ENCODE measurements at regions not wholly inside any gene's neighbourhood (a gene's known extent, or its start where the extent isn't known, plus 50 kb on each side); places are given as distances from the start of the nearest gene placed in this dataset.

DNA sequence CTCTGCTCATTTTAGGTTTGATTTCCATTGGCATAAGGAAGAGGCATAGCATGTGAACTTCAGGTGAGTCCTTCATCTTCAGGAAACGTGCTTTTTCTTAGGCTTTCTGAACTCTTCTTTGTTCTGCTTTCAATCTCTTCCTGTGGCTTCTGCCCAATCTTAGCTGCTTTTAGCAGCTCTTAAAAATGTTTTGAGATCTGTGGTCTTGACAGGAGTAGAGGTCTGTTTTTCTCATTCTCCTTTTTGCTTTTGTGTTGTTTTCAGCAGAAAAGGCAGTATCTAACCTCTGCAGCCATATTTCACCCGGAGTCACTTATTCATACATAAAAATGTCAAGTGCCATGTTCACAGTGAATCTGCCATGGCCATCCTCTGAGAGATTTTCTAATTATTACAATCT lies 120.3 kb downstream of the LIG4 start:
- no peaks in the 10 kb centered on the region for H3K36me3 ChIP-seq
- intact Hi-C loops (cut with DNase I): no loop called here
- H3K27me3 ChIP-seq: no peaks in the 10 kb centered on the region
- ATAC-seq (no peak), DNase-seq (no peak)
- no peak overlapping the region for H3K27ac ChIP-seq
- no peak for TF ChIP-seq POLR2A (IDR thresholded peaks at IDR 0.05)
- TF ChIP-seq, protein P1, sequence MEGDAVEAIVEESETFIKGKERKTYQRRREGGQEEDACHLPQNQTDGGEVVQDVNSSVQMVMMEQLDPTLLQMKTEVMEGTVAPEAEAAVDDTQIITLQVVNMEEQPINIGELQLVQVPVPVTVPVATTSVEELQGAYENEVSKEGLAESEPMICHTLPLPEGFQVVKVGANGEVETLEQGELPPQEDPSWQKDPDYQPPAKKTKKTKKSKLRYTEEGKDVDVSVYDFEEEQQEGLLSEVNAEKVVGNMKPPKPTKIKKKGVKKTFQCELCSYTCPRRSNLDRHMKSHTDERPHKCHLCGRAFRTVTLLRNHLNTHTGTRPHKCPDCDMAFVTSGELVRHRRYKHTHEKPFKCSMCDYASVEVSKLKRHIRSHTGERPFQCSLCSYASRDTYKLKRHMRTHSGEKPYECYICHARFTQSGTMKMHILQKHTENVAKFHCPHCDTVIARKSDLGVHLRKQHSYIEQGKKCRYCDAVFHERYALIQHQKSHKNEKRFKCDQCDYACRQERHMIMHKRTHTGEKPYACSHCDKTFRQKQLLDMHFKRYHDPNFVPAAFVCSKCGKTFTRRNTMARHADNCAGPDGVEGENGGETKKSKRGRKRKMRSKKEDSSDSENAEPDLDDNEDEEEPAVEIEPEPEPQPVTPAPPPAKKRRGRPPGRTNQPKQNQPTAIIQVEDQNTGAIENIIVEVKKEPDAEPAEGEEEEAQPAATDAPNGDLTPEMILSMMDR (IDR thresholded peaks at IDR 0.05): no peak
- no peak overlapping the region for H3K4me3 ChIP-seq
- no peaks in the 10 kb centered on the region for H3K9me3 ChIP-seq
- H3K4me1 ChIP-seq: no peaks in the 10 kb centered on the region
- WGBS, 4 donors: 74 to 85% (median 80%) methylated on average over 2 of the region's 2 CpGs

DNA sequence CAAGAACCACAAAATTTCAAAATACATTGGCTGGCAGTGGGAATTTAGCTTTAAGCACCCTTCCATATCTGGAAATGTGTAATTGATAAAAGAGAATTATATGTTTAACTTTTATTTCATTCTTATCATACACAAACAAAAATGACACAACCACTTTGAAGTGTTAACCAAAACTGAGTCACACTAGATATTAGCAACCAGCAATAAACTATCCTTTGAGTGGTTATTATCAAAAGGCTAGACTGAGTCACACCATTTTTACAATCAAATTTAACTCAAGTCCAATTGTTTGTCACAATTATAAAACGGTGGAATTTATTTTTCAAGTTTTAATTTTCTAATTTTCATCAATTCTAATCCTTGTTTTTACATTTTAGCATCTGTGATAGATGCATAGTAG lies 121.7 kb downstream of the LIG4 start:
- WGBS, 4 donors: 32 to 47% (median 40%) methylated on average over 1 of the region's 1 CpG
- intact Hi-C loops (cut with DNase I): no loop called here
- ATAC-seq: no peak
- no peaks in the 10 kb centered on the region for H3K36me3 ChIP-seq
- TF ChIP-seq, protein P1 (IDR thresholded peaks at IDR 0.05): no peak
- TF ChIP-seq POLR2A (IDR thresholded peaks at IDR 0.05): no peak
- H3K4me1 ChIP-seq: no peaks in the 10 kb centered on the region
- no peak overlapping the region for H3K27ac ChIP-seq
- no peak overlapping the region for H3K4me3 ChIP-seq
- DNase-seq: no peak
- no peaks in the 10 kb centered on the region for H3K27me3 ChIP-seq
- no peaks in the 10 kb centered on the region for H3K9me3 ChIP-seq

DNA sequence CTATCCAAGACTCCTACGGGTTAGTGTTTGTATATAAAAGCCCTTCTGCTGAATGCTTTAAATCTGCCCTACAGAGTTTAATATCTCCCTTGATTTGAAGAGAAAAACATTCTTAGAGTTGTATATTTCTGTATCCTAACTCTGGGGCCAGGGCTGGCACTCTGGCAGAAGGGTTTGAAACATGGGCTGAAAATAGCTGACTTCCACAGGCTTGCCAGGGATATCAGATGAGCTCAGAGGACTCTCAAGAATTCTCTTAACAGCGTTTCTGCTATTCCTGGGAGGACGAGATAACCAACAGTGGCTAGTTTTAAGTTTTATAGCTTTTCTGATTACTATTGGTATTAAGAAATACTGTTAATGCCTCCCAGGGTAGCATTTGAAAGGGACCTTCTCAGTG lies 127.5 kb downstream of the LIG4 start:
- no peaks in the 10 kb centered on the region for H3K36me3 ChIP-seq
- peaks cover 0 to 7% (median 0%) of the 10 kb centered on the region in 12 donors for H3K4me1 ChIP-seq
- WGBS, 4 donors: 23 to 38% (median 29%) methylated on average over 3 of the region's 3 CpGs
- no peaks in the 10 kb centered on the region for H3K27me3 ChIP-seq
- peak; percentile 58 to 82 (median 68) for ATAC-seq
- intact Hi-C loops (cut with DNase I): no loop called here
- no peaks in the 10 kb centered on the region for H3K9me3 ChIP-seq
- TF ChIP-seq, protein P1 (IDR thresholded peaks at IDR 0.05): no peak
- TF ChIP-seq POLR2A (IDR thresholded peaks at IDR 0.05): no peak
- H3K4me3 ChIP-seq: no peak overlapping the region
- DNase-seq: peak in 1 of 5 donors; percentile 21
- peak overlapping the region in 4 of 12 donors; percentile 11 to 47 (median 34) for H3K27ac ChIP-seq

DNA sequence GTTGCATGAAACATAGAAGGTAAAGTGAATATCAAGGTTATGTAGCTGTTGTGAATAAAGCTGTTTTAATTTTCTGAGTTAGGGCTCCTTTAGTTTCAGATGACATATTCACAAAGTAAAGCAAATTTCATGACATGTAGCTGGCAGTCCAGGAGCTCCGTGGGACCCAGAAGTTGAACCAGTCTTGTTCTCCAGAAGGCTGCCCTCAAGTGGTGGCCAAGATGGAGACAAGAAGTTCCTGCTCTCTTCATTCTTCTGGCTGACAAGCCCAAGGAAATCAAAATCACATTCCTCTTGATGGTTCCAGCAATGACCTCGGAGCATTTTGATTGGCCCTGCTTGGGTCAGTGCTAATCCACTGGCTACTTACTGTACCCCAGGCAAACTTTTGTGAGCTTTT lies 128.7 kb downstream of the LIG4 start:
- Histone ChIP-seq H3K4me1 (peaks cover 0 to 7% (median 0%) of the 10 kb centered on the region in 12 donors), H3K27ac (no peak overlapping the region), H3K36me3 (no peaks in the 10 kb centered on the region), H3K9me3 (no peaks in the 10 kb centered on the region), H3K4me3 (no peak overlapping the region), H3K27me3 (no peaks in the 10 kb centered on the region)
- ATAC-seq (no peak), DNase-seq (no peak)
- 62 to 81% (median 66%) methylated on average over 2 of the region's 2 CpGs for WGBS, 4 donors
- TF ChIP-seq, protein P1 (IDR thresholded peaks at IDR 0.05): peak in 2 of 12 donors; percentile 10 to 17
- no peak for TF ChIP-seq POLR2A (IDR thresholded peaks at IDR 0.05)
- intact Hi-C loops (cut with DNase I): no loop called here
